UCSD-AML1 (cell line): ENCODE measurements at regions not wholly inside any gene's neighbourhood (a gene's known extent, or its start where the extent isn't known, plus 50 kb on each side); places are given as distances from the start of the nearest gene placed in this dataset.

Experiments
- DNase-seq: peaks from one replicate; lab custom pipeline; 2025; ENCODE audit not compliant: unreplicated experiment; lab: John Stamatoyannopoulos, UW

DNA sequence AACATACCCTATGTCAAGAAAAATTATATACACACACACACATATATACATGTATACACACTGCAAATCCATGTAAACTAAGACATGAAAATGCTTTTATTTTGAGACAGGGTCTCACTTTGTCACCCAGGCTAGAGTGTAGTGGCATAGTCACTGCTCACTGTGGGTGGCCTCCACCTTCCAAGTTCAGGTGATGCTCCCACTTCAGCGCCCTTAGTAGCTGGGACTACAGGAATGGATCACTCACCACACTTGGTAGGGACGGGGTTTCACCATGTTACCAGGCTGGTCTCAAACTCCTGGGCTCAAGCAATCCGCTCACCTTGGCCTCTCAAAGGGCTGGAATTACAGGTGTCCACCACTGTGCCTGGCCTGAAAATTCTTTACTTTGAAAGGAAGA lies 617.6 kb downstream of the NYAP2 start:
- DNase-seq = no peak

DNA sequence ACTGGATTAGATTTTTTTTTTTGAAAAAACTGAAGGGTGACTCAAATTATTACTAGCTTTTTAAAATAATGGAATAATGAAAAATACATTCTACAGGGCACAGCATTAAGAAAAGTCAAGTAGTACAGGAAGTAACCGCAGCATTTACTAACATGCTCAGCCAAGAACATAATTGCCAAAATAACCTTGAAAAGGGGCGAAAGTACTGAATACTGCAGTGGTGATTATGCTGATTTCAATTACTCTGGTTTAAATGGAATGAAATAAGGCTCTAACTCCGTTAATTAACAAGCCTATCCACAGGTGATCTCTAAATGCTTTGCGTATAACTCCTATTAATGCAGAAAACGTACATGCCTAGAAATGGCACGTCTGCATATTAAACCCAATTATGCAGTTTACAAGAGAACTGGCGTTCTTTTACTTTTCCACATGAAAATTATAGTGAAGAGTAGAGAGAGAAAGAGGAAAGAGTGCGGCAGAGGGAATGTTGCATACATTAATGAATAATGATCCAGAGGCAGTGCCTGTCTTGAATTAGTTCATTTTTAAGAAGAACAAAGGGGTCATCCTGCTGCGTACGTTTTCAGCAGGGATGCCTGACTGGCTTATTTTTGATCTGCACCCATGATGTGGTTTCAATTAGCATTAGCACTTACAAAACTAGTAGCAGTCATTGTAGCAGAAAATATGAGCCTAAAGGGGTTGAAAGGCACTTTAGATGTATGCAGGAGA lies 612.4 kb downstream of the NYAP2 start:
- DNase-seq = no peak

DNA sequence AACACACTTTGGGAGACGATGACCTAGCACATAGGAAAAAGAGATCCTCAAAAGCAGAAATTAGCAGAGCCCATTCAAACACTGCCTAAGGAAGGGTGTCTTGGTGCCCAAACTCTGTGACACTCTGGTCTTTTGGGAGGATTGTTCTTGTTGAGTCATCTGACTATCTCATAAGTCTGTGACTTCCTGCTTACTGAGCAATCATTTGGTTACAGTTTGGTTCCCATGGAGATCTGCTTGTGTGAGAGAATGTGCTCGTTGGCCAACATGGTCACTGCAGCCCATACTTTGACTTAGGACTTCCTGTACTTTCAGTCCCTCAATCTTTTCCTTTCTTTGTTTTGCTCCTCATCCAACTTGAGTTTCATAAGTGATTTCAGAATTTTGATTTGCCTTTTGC lies 602.9 kb downstream of the NYAP2 start:
- DNase-seq = no peak

DNA sequence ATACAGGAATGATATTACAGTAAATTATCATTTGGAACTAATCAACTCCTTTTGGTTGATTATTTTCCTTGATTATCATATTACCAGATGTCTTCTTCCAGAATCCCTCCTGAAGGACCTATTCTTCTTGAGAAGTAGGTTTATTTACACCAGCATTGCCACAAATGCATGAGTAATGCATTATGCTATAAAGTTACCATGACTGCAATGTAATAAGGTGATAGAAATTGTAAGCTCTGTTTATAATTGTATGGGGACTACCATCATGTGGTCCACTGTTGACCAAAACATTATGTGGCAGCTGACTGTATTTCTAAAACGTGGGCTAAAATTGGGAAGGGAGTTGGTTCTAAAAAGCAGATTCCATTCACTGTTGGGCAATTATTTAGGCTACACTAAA lies 602.2 kb downstream of the NYAP2 start:
- no peak for DNase-seq

DNA sequence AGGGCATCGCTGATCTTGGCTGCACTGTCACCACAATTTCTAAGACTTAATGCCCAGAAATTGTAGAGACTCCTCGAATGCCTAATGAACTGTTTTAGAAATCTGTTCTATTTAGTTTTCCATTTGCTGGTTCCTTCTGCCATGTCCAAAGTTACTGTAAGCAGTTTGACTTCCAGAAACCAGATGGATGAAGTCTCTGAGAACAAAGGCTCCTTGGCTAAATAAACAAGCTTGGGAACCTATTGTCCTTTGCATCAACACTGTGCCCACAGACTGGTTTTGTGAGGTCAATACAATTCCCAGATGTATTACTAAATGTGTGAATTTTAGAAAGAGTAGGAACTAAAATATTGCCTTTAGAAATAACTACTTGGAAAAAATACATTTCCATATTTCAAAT lies 600.2 kb downstream of the NYAP2 start:
- no peak for DNase-seq

DNA sequence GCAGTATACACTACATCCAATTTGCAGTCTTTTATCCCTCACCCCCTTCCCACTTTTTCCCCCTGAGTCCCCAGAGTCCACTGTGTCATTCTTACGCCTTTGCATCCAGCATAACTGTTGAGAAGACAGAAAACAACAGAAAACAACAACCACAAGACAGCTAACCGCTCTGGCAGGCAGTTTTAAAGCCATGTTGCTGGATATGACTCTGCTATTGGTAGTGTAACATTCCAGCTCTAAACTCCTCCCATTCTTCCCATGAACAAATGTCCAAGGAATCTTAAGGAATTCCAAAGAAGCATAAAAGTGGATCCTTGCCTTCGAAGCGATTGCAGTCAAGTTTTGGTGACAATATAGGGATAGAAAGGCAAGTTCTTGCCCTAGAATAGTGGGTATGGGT lies 599.1 kb downstream of the NYAP2 start:
- no peak for DNase-seq

DNA sequence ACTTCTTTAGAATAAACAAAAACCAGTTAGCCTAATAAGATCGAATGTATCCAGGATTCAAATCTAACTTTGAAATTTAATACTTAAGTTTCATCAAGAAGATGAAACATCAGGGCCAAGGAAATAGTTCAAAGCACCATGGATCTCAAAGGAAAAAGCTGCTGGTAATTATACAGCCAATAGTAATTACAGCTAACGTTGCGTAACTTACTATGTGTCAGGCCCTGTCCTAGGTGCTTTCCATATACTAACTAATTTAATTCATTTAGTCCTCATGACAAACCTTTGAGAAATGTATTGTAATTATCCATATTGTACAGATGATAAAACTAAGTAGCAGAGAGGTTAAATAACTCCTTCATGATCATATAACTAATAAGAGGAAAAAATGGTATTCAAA lies 598.6 kb downstream of the NYAP2 start:
- no peak for DNase-seq

DNA sequence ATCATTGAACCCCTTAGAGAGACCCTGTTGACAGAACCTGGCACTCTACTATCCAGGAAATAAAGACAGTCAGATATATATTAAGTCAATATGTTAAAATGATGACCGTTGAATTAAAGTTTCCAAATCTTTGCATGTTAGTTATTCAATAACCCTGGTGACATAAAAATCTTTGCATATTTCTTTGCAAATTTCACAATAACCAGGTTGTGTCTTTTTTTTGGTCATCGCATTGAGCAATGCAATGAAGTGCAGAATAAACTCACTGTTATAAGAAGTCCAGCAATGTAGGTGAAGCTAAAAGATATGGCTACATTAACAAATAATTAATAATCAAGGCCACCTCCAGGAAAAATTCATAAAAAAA lies 596.9 kb downstream of the NYAP2 start:
- DNase-seq = no peak

DNA sequence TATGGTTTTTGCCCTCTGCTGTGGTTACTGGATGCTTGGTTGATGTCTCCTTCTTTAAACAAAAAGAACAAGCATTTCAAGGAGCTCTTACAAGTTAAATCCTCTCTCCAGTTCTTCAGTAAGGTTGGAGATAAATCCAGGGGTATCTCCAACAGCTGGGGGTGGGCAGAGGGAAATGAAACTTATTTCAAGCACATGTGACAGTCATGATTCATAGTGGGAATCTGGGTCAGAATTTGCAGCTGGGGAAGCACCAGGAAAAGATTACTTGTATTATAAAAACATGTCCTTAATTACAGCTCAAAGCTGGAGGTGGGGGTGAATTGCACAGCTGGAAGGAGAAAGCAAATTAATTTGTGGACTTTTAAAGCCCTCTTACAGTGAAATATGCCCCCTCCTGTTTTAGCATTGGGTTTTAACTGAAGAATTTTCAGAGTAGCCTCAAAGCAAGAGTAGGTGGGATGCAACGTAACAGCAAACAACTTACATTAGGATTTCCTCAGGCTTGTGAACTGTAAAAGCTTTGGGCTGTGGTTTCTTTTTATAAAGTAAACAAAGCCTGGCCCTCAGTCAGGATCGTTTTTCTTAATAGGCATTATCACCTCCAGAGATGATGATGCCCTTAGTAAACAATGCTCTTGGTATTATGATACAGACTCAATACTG lies 596.4 kb downstream of the NYAP2 start:
- DNase-seq = no peak

DNA sequence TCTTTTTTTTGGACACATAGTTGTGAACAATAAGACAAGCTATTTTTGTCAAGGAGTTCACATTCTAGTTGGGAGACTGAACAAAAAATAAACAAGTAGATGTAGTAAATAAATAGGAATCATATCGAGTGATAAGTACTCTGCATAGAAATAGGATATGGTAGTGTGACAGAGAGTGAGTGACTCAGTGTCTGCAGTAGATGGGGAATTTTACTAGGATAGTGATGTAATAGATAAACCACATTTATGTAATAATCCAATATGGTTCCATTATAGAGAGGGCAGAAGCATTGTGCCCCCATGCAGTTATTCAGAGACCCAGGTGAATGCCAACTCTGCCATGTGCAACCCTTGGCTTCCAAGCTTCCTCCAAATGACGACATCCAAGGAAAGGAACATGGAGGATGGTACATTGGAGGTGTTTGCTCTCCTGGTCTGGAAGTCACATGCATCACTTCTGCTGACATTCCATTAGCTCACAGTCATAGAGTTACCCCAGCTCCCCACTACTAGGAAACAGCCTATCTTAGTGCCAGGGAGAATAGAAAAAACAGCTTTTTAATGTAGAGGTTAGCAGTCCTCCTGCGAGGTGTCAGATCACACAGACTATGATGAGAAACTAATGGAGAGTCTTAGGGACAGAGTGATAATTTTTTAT lies 595.4 kb downstream of the NYAP2 start:
- no peak for DNase-seq

DNA sequence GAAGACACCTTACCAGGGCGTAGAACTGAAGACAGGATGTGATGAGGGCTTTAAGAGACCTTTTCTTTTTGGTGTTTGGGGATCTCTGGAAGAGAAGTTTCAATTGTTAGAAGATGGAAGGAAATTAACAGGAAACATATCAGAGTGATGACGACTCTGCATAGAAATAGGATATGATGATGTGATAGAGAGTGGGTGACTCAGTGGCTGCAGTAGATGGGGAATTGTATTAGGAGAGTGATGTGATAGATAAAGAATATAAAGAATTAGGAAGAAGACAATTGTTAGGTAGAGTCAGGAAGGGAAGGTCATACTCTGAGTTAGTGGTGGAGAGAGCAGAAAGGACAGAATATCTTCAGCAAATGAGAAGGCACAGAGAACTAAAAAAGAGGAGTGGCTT lies 593.9 kb downstream of the NYAP2 start:
- no peak for DNase-seq

DNA sequence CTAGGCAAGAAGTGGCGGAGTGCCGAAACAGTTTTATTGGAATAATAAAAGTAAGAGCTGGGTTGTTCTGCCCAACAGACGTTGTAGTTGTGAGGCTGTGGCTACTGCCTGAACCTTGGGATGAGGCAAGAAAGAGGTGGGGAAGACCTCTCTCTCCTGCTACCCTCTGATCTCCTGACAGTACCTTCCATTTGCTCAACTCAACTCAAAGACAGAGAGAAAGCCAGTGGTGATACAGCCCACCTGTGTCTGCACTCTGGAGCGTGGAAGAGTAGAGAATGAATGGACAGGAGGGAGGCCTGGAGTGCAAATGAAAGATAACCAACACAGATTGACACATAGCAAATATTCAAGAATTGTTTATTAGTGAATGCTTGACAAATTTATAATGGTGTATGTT lies 590.3 kb downstream of the NYAP2 start:
- DNase-seq = no peak

DNA sequence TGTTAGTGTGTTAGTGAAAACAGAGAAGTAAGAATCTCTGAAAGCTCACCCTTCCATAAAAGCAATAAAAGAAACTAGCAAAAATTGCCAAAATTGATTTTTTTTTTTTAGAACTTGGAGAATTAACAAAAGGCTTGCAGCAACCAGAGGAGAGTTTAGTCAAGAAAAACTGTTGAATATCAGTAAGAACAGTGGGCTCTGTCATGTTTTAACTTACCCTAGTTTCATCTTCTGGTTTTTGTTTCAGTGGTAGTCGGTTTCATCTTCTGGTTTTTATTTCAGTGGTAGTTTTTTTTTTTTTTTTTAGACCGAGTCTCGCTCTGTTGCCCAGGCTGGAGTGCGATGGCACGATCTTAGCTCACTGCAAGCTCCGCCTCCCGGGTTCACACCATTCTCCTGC lies 580.9 kb downstream of the NYAP2 start:
- DNase-seq = no peak

DNA sequence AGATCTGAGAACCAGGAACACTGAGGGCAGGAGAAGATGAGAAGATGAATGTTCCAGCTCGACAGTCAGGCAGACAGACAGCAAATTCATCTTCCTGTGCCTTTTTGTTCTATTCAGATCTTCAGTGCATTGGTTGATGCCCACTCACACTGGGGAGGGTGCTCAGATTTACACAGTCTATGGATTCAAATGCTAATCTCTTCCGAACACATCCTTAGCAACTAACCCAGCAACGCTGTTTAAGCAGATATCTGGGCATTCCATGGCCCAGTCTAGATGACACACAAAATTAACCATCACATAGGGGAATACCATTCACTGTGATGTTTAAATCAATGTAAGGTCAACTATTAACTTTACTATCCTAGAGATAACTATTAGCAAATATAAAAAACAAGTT lies 571.9 kb downstream of the NYAP2 start:
- DNase-seq = no peak

DNA sequence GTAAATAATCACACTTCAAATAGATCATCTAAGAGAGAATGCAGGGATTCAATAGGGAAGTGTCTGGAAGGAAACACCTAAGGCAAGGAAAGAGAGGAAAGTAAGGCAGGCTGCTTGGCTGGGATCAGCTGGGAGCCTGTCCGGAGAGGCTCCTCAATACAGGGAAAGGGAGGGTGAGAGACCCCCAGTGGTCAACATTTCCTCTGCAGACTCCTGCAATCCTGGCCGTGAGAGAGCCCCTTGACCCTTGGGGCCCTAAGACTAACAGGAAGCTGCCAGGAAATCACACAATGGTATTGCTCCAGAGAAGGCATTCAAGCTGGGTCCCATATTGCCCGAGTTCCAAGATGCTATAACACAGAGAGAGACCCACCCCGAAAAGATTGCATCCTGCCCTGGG lies 549.4 kb downstream of the NYAP2 start:
- DNase-seq = no peak

DNA sequence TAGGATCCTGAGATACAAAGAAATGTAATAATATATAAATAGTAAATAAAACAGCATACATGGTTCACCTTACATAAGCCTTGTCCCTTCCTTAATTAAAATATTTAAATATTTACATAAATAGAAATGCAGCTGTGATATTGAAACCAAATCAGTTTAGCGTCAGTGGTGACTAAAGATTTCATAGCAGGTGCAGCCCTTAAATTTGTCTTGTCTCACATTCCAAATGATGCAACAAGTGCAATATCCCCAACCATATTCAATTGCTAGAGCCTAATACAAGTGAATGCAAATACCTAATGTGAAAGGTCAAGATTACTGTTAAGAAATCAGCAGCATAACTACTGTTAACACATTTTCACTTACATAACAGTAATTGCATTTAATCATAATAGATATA lies 539.5 kb downstream of the NYAP2 start:
- DNase-seq = no peak

DNA sequence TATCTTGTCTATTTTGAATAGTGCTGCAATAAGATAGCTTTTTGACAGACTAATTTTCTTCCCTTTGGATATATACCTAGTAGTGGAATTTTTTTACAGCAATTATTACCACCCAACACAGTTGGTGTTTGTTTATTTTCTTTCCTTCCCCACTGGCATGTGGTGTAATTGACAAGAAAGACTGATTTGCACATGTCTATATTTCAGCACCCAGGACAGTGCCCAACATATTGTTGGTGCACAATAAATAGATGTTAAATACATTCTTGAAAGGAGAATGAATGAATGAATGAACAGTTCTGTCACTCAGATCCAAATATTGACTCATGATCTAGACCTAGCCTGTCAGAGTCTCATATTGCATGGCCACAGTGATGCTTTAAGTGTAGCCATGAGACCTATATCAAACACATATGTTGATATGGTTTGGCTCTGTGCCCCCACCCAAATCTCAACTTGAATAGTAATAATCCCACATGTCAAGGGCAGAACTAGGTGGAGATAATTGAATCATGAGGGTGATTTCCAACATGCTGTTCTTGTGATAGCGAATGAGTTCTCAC lies 538.2 kb downstream of the NYAP2 start:
- no peak for DNase-seq

DNA sequence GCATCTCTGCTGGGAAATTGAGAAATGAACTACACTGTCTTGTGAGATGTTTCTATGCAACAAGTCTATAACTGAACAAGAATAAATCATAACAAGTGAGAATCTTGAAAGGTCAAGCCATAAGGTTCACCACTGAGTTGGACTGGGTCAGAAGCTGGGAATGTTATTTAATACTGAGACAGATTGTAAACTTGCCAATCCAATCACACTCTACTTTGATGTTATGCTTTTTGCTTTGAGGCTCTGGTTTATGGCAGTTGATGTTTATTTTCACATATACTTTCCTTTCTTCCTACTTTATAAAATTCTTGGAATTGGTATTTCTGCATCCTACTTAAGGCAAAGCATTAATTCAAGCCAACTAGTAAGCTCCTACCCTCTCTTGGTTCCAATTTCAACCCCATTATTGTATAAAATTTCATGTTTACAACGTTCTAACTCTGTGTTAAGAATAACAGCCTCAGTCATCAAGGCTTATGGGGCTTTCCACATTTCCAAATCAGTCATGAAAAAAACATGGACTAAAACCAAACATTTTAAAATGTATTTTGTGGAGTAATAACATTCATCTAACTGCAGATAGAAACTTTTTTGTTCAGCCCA lies 533.4 kb downstream of the NYAP2 start:
- DNase-seq = no peak

DNA sequence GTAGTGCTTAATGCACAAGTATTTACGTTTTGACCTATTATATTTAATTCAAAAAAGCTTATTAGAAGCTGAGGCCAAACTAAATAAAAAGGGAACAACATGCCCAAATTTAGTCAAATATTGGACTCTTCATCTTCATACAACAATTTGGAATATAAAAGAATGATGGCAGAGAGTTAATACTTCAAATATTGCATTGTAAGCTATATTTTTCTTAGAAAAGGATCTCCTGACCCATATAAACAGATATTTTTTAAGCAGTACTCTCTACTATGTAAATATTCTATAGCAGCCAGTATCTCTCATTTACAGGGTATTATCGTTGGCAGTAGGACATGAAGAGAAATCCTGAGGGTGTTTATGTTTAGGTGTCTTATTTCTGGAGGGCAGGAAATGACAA lies 531.2 kb downstream of the NYAP2 start:
- DNase-seq = no peak

DNA sequence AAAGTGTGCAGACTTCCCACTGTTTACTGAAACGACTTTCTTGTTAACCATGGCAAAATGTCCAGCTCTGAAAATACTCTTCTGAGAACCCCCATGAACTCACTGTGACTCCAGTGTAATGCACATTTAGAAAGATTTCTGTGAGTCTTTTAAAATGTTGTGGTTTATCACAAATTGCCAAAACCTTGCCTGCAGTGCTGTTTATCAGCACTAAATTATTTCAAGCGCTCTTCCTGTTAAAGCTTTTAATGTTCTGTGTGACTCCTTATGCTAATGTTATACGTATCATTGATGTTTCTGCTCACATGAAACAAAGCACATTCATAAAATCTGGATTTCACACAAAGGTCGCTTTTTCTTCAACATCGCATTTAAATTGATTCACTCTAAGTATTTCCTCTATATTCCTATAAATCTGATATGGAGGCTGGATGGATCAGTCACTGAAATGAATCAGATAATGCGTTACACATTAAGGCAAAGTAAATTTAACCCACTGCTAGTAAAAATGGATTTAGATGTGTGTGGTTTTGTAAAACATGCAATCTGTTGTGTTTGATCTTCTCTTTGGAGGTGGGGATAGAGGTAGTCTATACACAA lies 521.2 kb downstream of the NYAP2 start:
- DNase-seq = no peak

DNA sequence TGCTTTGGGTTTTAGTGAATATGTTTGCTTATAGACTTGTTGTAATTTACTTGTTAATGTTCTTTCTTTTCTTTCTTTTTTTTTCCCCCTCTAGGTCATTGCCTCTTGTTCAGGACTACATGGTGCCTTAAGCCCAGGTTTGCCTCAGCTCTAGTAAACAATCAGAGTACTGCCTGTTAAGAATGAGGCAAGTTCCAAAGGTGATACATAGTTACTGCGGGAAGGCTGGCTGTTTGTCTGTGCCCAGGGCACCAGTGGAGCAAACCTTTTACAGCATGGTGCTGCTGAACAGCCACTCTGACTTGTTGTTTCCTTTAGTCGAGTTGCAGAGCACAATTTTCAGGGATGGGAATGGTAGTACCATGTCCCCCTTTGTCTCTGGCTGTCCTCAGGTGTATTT lies 517.2 kb downstream of the NYAP2 start:
- DNase-seq = no peak
